ENCODE measurements at regions not wholly inside any gene's neighbourhood (a gene's known extent, or its start where the extent isn't known, plus 50 kb on each side); places are given as distances from the start of the nearest gene placed in this dataset.

DNA sequence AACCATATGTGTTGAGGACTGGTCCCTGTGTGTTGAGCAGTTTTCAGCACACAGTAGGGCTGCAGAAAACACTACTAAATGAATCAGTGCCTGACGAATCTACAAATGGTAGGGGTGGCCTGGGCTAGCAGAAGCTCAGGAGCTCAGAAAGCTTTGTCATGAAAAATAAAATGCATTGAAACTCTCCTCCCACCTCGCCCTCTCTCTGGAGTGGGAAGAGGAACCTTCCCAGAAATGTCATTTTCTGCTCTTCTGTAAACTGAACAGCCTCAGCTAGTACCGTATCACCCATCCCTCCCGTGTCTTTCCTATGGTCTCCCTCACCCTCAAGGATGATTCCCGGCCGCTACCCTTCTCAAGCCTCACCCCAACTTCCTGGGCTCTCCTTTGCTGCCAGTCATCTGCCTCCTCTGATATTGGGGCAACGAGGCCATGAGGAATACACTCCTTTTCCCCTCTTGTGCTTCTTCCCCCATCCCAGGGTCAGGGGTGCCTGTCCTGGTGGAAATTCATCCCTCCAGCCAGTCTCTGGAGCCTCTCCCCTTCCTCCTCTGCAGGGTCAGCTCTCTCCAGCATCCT, 734.5 kb downstream of the PTPRU start:
- no peak for DNase-seq (ENCODE audit: low read depth)
- no peak overlapping the region for H3K4me3 ChIP-seq (ENCODE audit: low read depth, low read length)
- TF ChIP-seq CTCF (IDR thresholded peaks at IDR 0.05; ENCODE audit: low read depth, low read length, missing control alignments) = no peak

DNA sequence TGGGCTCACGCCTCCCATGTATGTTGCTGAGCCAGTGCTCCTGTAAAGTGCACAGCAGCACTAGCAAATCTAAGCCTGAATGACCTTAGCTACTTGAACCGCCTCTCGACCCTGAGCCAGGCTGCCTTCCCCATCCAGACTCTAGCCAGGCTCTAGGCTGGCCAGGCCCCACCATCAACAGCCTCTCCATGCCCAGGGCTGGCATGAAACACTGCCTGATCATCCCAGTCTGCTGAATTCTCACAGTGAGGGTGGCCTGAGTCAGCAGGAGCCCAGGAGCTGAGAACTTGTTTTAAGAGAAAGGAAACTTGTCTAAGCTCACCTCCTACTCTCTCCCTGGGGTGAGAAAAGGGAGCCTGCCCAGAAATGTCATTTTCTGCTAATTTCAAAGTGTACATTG, 733.3 kb downstream of the PTPRU start:
- no peak for TF ChIP-seq CTCF (IDR thresholded peaks at IDR 0.05; ENCODE audit: low read depth, low read length, missing control alignments)
- no peak for DNase-seq (ENCODE audit: low read depth)
- H3K4me3 ChIP-seq (ENCODE audit: low read depth, low read length) = no peak overlapping the region

DNA sequence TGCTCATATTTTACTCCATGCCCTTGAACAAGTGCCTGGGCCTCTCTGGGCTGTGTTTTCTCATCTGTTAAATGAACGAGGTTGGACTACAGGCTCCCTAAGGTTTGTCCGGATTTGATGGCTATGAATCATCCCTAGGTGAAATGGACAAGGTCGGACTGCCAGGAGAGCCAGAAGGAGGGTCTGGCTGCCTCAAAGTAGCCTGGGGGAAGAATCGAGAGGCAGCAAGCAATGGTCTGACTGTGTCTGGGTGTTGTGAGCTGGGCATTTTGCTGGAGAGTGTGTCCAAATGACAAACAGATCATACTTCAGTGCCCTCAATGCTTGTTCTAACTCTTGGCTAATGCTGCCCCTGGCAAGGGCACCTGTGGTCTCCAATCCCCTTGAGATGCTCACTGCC, 730.9 kb downstream of the PTPRU start:
- H3K4me3 ChIP-seq (ENCODE audit: low read depth, low read length) = no peak overlapping the region
- DNase-seq (ENCODE audit: low read depth) = no peak
- no peak for TF ChIP-seq CTCF (IDR thresholded peaks at IDR 0.05; ENCODE audit: low read depth, low read length, missing control alignments)

- TF ChIP-seq CTCF (IDR thresholded peaks at IDR 0.05; ENCODE audit: low read depth, low read length, missing control alignments) = no peak
- DNase-seq (ENCODE audit: low read depth) = no peak
- no peak overlapping the region for H3K4me3 ChIP-seq (ENCODE audit: low read depth, low read length)
These were observed 730.3 kb downstream of the PTPRU start for GRCh38 chr1:29966526-29967045.

DNA sequence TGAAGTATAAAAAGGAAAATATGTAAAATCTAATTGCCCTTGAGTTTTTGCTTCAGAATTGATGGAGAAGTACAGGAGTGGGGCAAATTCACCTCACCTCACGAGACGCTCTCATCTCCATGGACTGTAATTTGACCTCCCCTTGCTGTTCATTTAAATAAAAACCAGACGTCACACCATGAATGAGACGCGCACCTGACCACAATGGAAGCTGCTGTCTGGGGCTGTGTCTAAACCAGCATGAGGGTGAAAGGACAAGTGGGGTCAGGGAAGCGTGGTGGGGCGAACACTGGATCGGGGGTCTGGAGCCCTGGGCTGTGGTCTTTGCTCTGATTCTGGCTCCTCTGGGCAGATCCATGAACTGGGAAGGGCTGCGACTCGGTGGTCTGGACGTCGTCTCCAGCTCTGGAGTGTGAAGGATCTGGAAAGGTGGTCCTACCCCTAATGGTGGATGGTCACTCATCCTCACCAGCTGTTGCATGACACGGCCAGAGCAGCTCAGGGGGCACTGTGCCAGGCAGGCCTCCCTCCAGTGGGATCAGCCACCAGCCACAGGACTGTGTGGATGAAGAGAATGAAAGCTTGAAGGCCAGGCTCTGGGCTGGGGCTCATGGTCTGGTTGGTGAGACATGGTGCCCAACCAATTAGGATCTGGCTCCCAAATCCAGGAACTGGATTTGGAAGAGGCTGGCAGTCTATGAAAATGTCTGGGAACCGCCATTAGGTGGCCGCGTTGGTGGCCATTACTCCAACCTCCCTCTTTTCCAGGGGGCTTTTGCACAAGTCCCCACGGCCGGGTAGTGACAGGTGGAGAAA, 728.6 kb downstream of the PTPRU start:
- H3K4me3 ChIP-seq (ENCODE audit: low read depth, low read length) = no peak overlapping the region
- DNase-seq (ENCODE audit: low read depth) = no peak
- TF ChIP-seq CTCF (IDR thresholded peaks at IDR 0.05; ENCODE audit: low read depth, low read length, missing control alignments) = no peak

- no peak for TF ChIP-seq CTCF (IDR thresholded peaks at IDR 0.05; ENCODE audit: low read depth, low read length, missing control alignments)
- DNase-seq (ENCODE audit: low read depth) = no peak
- no peak overlapping the region for H3K4me3 ChIP-seq (ENCODE audit: low read depth, low read length)
These were observed 727.6 kb downstream of the PTPRU start for GRCh38 chr1:29963946-29964345.
